Skeletal muscle cell (primary cell): ENCODE measurements at regions not wholly inside any gene's neighbourhood (a gene's known extent, or its start where the extent isn't known, plus 50 kb on each side); places are given as distances from the start of the nearest gene placed in this dataset.
"Not testable (repeated sequence)": the region's sequence is repeated elsewhere in the genome, so short reads cannot be mapped to it uniquely, and the experiment has no call there.

ENCODE experiments used
- DNase-seq: peaks from one replicate; pipeline ENCODE4 v3.0.0-alpha.2; 2010; ENCODE audit warnings: low read depth
- H3K4me3 ChIP-seq: 2 replicates; pipeline ENCODE4 v1.5.1; 2011; ENCODE audit warnings: low read depth, mild to moderate bottlenecking, control low read depth, low read length, moderate library complexity

DNA sequence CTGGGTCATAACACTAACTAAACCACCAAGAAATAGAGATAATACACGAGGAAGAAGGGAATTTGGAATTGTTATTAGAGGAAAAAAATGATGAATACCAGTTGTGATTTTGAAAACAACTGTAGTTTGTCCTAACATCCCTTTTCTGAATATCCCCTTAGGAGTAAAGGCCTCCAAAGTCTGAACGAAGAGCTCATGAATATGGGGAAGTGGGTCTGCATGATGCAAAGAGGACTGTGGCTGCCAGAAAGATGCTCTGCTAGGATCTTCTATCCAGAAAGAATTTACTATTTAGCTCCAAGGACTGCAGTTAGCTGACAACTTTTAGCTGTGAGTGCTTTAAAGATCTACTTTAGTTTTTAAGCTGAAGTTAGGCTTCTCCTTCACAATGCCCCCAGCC is 308.8 kb upstream of the HS3ST5 start:
- H3K4me3 ChIP-seq: no peak overlapping the region
- no peak for DNase-seq

DNA sequence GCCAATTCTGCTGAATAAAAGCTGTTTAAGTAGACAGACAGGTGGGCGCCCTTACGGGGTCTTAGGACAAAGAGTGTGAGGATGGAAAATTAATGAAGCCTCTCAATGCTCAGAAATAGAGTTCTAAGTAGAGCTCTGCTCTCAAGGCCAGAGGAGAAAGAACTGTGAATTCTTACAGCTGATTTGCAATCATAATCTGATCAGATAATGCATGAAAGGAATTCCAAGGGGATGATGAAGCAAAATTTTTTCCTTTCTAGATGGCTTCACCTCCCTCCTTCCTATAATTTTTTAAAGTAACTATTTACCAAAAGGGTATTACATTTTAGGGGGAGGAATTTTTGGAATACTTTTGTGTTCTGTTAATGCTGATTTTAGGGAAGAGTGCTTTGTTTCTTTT is 308.1 kb upstream of the HS3ST5 start:
- DNase-seq: no peak
- no peak overlapping the region for H3K4me3 ChIP-seq

DNA sequence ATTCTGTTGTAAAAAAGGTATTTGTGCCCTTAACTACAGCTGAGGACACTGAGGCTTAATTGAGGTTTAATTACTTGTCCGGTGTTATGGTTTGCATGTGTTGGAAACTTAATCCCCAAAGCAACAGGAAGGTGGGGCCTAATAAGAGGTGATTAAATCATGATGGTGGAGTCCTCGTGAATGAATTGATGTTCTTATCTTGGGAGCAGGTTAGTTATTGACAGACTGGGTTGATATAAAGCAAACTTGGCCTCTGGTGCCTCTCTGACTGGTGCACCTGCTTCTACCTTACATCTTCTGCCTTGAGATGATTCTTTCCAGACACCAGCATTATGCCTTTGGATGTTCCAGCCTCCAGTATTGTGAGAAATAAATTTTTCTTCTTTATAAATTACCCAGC is 306.5 kb upstream of the HS3ST5 start:
- H3K4me3 ChIP-seq: no peak overlapping the region
- no peak for DNase-seq

DNA sequence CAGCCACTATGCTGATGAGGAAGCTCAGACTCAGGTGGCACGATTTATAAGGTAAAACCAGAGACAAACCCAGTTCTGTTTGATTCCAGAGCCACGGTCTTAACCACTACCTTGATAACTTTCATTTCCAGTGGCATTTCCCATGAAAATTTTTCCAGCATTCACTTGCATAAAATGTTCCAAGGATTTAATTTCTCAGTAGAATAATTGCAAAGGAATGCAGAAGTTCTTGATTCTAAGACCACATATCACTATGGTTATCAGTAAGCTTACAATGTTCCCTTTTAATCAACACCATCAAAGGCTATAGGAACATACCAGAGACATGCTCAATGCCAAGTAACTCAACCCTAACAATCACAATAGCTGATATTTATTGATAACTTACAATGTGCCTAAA is 306.0 kb upstream of the HS3ST5 start:
- no peak overlapping the region for H3K4me3 ChIP-seq
- DNase-seq: no peak

DNA sequence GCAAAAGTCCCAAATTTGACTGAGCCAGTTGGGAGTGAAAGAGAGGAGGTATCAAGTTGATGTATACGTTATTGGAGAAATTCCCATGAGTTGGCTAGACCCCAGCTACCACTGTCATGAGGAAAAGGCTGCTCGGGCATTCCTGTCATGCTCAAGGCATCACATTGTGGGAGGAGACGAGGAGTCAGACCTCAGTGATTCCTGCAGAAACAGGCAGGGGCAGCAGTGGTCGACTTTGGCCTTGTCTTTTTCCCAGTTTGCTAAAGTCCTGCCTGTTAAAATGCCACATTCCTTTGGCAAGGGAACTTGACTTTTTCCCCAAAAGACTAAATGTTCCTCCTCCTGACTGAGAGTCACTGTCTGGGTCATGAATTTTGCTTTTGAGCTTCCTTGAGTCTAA is 295.5 kb upstream of the HS3ST5 start:
- DNase-seq: no peak
- H3K4me3 ChIP-seq: no peak overlapping the region

DNA sequence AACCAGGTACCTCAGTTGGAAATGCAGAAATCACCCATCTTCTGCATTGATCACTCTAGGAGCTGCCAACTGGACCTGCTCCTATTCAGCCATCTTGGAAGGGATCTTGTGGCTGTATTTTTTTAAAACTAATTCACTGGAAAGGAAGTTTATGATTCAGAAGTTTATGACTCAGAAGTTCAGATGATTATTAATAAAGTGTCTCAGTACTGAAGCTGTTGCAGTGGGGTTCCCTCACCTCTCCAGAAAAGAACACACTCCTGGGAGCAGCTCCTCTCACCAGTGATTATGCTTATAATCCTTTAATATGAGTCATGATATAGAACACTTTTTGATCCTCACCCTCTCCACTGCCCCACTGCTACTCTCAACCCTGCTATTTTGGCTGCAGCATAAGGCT is 291.2 kb upstream of the HS3ST5 start:
- no peak for DNase-seq
- H3K4me3 ChIP-seq: no peak overlapping the region

DNA sequence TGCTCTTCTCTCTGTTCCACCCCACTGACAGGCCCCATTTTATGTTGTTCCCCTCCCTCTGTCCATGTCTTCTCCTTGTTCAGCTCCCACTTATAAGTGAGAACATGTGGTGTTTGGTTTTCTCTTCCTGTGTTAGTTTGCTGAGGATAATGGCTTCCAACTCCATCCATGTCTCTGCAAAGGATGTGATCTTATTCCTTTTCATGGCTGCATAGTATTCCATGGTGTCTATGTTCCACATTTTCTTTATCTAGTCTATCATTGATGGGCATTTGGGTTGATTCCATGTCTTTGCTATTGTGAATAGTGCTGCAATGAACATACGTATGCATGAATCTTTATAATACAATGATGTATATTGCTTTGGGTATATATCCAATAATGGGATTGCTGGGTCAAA is 283.4 kb upstream of the HS3ST5 start:
- DNase-seq, H3K4me3 ChIP-seq: not testable (repeated sequence)

DNA sequence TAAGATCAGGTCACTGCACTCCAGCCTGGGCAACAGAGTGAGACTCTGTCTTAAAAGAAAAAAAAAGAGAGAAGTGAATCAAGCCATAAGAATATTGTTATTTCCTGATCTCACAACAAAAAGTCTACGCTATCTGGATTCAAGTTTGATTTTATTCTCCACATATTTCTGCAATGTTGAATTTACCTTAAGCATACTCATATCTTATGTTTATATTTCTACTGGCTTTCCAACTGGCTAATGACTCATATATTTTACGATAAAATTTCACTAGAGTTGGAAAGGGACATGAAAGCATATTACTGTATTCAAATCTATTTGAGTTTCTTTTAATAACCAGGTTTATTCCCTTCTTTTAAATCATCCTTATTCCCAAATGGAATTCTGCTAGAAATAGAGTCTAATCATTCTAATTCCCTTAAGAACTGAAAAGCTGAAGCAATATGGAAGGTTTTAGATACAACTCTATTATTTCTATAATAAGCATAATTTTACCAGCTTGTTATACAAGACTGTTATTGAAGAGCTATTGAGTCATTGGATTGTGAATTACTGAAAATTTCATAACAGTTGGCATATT is 276.9 kb upstream of the HS3ST5 start:
- DNase-seq: no peak
- no peak overlapping the region for H3K4me3 ChIP-seq

DNA sequence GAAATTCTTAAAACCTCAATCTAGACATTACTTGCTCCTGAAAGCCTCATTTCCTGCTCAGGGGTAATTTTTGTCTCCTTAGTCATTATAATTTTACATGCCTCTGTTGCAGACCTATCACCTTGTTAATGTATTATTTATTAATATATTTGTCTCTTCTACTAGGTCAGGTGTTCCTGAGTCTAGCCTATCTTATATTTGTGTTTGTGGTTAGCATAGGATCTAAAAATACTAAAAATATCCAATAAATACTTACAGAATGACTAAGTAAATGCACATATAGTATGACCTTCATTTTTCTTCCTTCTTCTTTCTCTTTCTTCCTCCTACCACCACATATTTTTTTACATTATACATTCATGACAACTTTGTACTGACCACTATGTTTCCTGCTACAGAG is 268.9 kb upstream of the HS3ST5 start:
- no peak overlapping the region for H3K4me3 ChIP-seq
- DNase-seq: no peak

DNA sequence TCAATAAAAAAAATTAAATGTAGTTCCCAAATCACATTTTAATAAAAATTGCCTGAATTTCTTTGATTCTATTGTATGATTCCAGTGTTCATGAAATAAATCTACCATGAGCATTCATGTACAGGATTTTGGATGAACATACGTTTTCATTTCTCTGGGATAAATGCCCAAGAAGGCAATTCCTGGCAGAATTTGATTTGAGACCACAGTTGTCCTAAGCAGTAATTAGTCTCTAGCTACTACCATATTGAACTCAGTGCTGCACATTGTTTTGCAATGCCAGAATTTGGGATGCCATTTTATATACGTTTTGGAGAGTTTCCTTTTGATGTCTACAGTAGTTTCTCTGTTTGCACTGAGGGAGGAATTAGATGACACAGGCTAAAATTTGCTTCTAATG is 265.3 kb upstream of the HS3ST5 start:
- H3K4me3 ChIP-seq: no peak overlapping the region
- no peak for DNase-seq

DNA sequence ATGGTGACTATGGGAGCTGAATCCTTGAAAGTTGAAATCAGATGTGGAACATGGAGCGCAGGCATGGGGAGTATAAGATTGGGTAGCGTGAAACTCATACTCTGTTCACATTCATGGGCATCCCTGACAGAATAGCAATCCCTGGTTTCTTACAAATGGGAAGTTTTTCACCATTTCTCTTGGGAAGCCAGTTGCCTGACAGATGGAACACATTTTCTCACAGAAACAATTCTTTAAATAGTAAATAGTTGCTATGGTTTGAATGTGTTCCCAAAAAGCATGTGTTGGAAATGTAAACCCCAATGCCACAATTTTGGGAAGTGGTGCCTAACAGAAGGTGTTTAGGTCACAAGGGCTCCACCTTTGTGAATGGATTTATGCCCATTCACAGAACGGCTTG is 262.8 kb upstream of the HS3ST5 start:
- DNase-seq: no peak
- H3K4me3 ChIP-seq: no peak overlapping the region

DNA sequence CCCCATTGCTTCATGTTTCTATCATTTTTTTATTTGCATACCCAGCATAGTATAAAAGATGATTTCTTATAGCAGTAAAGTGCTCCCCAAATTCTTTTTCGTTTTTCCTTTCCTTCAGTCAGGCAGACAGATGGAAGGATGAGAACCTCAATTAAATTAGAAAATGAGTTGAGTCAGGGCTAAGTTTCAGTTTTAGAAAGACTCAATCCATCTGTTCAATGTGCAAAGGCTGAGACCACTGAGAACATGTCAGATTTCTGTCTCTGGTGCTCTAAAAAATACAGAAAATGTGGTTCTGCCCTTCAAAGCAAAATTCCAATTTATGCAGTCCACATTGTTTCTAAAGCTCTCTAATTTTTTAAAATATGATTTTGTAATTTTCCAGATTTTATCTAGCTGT is 257.6 kb upstream of the HS3ST5 start:
- no peak for DNase-seq
- no peak overlapping the region for H3K4me3 ChIP-seq

DNA sequence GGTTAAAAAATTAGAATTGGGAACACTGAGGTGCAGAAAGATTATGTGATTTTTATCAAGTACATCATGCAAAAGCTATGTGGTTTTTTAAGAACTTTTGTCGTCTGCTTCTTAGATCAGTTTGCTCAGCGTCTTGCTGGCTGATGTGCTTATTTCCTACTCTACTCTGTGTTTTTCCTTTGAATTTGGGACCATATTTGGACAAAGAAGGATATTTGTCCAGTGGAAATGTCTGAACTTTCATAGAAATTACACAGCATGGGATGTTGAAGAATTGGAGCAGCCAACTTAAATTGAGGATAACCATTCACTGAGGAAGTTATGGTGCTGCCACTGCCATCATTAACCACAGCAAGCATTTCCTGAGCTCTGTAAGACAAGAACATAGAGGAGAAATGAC is 252.8 kb upstream of the HS3ST5 start:
- no peak for DNase-seq

DNA sequence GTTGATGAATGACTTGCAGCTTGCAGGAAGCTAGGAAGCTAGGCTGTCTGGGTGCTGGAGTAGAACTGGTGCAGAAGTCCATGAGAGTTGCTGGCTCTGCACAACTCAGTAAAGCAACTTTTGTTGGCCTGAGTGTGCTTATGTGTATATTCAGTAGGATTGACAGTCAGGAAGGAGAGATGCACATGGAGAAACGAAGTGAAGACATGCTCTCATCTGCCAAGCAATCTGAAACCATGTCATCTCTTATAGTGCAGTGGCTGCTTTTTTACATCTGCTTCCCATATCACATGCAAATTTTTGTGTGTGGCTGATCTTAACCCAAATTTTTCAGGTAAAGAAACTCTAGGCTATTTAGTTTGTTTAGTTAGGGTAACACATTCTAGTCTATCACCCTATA is 252.4 kb upstream of the HS3ST5 start:
- H3K4me3 ChIP-seq: no peak overlapping the region
- DNase-seq: no peak

More for the DNA sequence above, 252.8 kb upstream of the HS3ST5 start:
- no peak overlapping the region for H3K4me3 ChIP-seq

DNA sequence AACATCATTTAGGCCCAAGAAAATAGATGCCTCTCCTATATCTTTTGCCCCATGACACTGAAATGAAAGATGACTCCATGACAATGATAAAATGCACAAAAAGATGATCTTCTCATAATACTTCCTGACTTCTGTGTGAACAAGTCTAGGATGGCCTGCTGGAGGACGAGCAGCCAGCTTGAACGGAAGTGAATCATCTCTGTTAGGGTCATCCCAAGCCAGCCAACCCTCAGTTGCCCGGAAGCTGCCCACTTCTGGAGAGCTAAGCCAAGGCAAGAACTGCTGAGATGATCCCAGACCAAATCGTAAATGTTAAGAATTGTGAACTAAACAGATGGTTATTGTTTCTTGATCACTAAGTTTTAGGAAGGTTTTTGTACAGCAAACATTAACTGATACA is 249.7 kb upstream of the HS3ST5 start:
- no peak for DNase-seq
- no peak overlapping the region for H3K4me3 ChIP-seq

DNA sequence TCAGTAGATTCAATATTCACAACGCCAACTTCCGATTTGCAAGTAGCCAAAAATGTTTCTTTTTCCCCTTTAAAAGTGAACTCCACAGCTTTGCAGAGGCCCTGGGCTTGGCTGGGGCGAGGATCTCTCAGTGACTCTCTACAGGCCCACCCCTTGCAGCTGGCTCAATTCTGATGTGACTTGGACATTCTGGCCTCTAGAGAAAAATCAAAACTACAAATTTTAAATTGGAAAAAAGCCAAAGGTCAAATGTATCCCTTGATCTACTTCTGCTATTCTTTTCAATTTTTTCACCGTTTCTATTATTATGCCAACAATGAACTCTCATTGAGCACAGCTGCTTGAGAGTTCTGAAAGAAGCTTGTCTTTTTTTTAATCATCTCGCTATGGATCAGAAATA is 245.9 kb upstream of the HS3ST5 start:
- no peak for DNase-seq
- H3K4me3 ChIP-seq: no peak overlapping the region

DNA sequence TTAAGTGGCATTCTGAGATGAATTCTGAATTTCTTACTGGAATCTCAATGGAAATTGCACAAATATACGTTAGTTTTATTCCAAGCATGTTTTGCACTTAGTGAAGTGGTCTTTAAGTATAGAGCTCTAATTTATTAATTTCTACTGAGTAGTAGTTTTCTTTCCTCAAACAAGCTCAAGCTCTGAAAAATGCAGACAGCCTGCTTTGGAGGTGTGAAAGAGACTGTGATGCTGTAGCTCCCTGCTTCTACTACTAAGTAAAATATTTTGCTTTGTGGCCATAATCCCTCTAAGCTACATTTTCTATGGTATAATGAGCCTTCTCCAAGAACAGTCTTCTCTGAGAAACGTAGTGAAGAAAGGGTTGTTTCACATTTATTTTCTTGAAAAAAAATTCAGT is 243.5 kb upstream of the HS3ST5 start:
- H3K4me3 ChIP-seq: no peak overlapping the region
- DNase-seq: no peak

DNA sequence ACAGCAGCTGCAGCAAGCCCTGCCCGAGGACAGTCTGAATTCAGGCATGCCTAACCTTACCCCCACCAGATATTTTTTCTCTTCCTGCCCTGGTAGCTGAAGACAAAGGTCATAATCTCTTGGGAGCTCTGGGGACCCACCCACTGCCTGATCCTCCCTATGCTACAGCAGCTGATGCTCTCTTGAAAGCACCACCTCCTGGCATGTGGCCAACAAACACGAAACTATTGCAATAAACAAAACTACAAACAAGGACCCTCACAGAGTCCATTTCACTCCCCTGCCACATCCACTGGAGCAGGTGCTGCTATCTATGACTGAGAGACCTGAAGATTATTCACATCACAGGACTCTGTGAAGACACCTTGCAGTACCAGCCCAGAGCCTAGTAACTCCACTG is 238.5 kb upstream of the HS3ST5 start:
- H3K4me3 ChIP-seq: no peak overlapping the region
- DNase-seq: no peak

DNA sequence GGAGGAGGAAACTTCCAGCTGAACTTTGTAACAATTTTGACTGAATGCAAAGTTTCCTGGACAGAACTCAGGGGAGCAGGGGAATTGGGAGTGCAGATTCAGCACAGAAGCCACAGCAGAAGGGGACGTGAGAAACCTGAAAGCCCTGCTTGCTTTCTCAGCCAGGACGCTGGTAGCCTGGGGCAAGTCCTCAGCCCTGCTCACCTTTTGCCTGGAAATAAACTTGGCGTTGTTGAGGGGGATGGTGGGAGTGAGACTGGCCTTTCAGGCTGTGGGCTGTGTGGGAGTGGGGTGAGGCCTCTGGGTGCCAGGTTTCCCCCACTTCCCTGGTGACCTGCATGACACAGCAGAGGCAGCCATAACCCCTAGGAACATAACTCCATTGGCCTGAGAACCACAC is 238.1 kb upstream of the HS3ST5 start:
- H3K4me3 ChIP-seq: no peak overlapping the region
- no peak for DNase-seq

DNA sequence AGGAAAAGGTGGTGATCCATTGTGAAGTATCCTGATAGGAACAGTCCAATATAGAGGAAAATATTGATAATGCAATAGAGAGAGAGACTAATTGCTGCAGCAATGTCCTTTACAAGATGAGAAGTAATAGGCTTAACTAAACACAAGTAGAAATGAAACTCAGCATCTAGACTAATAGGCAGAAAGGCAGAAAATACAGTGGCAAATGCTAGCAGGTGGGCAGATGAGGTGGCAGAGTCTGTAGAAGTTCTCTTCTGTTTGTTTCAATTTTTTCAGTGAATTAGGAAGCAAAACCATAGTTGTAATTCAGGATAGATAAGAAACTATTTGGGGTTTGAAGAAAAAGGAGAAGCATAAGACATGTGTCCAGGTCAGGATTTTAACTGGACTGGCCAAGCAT is 236.7 kb upstream of the HS3ST5 start:
- H3K4me3 ChIP-seq: no peak overlapping the region
- DNase-seq: no peak

DNA sequence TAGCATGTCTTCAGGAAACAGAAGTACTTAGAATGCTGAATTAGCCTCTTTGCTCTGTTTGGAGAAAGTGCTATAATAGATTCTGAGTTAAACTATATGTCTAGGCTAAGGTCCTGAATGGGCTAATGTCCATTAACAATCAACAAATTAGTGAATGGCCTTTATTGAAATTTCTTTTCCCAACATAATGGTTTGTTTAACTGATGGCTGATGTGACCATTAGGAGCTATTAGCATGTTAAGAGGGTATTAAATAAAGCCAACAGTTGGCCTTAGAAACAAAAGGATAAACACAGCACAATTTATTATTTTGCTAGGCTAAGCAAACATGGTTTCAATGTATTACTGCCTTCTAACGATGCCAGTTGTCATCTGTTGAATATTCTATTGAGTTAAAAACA is 234.3 kb upstream of the HS3ST5 start:
- no peak overlapping the region for H3K4me3 ChIP-seq
- no peak for DNase-seq

DNA sequence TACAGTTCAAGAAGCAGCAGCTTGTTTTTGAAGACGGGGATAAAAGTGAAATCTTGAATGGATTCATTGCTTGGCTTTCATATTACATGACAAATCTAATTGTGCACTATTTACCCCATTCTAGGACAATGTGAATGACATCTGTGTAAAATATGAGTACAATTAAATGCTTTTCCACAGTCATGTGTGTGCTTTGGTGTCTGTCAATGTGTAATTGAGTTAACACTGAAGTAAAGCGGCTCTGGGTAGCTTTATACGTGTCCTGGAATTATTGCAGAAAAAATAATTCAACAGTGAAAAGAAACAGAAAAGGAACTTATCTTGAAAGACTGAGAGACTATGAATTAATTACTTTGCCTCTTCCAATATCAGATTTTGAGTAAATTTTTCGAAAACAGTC is 233.5 kb upstream of the HS3ST5 start:
- DNase-seq: no peak
- no peak overlapping the region for H3K4me3 ChIP-seq
